Gastrocnemius medialis (tissue), 4 donors: ENCODE measurements at regions not wholly inside any gene's neighbourhood (a gene's known extent, or its start where the extent isn't known, plus 50 kb on each side); places are given as distances from the start of the nearest gene placed in this dataset.

ENCODE experiments used
- POLR2A ChIP-seq, 2 donors: fragments of 450-650 bp; IDR thresholded peaks; one replicate each; pipeline ENCODE4 v1.6.1; 2017; ENCODE audit warnings: antibody characterized with exemption in 2 of 2, mild to moderate bottlenecking in 2 of 2, moderate library complexity in 2 of 2
- TF ChIP-seq, protein P1 (sequence below), 5 experiments: fragments of 450-650 bp in 3 of 5; fragments of 200-600 bp in 2 of 5; sonication (generic) in 2 of 5; IDR thresholded peaks in 4 of 5; conservative IDR thresholded peaks in 1 of 5; 1 replicate in 4 of 5; 2 replicates in 1 of 5; pipeline ENCODE4 v1.5.1; 2016 to 2019; ENCODE audit warnings: antibody characterized with exemption in 5 of 5, mild to moderate bottlenecking in 3 of 5, moderate library complexity in 3 of 5

DNA sequence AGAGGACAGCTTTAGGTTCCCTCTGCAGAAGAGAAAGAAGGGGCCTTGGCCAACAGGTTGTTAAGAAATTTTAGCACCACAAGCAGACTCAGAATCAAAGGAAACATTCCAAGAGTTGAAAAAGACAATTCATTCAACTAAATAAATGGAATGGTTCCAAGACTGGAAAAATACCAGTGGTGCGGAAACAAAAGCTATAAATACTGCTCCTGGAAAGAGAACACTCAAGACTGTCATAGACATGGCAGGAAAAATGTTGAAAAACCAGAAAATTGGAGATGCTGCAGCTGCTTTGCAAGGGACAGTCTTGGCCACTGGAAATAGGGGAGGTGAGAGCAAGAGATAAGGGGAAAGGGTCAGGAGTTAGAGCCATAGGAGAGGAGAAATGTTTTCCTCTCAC lies 312.7 kb upstream of the CYRIA start:
- TF ChIP-seq, protein P1, sequence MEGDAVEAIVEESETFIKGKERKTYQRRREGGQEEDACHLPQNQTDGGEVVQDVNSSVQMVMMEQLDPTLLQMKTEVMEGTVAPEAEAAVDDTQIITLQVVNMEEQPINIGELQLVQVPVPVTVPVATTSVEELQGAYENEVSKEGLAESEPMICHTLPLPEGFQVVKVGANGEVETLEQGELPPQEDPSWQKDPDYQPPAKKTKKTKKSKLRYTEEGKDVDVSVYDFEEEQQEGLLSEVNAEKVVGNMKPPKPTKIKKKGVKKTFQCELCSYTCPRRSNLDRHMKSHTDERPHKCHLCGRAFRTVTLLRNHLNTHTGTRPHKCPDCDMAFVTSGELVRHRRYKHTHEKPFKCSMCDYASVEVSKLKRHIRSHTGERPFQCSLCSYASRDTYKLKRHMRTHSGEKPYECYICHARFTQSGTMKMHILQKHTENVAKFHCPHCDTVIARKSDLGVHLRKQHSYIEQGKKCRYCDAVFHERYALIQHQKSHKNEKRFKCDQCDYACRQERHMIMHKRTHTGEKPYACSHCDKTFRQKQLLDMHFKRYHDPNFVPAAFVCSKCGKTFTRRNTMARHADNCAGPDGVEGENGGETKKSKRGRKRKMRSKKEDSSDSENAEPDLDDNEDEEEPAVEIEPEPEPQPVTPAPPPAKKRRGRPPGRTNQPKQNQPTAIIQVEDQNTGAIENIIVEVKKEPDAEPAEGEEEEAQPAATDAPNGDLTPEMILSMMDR (IDR thresholded peaks at IDR 0.05 in 4 of 5, conservative IDR thresholded peaks at IDR 0.05 in 1 of 5) = no peak
- no peak for TF ChIP-seq POLR2A (IDR thresholded peaks at IDR 0.05)
